HG03064 (cell line): ENCODE measurements at regions not wholly inside any gene's neighbourhood (a gene's known extent, or its start where the extent isn't known, plus 50 kb on each side); places are given as distances from the start of the nearest gene placed in this dataset.
A peak's percentile ranks its signal among the peaks of the same experiment; 100 is the strongest.
"Not testable (repeated sequence)": the region's sequence is repeated elsewhere in the genome, so short reads cannot be mapped to it uniquely, and the experiment has no call there.

ENCODE experiments used
- ATAC-seq: cut with Tn5 transposase; IDR thresholded peaks from one replicate; pipeline ENCODE4 v1.9.1; 2021; ENCODE audit warnings: low read depth; ENCODE audit not compliant: unreplicated experiment

- ATAC-seq = no peak
Measured at GRCh38 chr9:79387101-79387835, 184.5 kb upstream of the TLE4 start.

GRCh38 chr9:79390077-79390698 is 181.6 kb upstream of the TLE4 start:
- no peak for ATAC-seq

- ATAC-seq = no peak
Measured at GRCh38 chr9:79390781-79391770, 180.7 kb upstream of the TLE4 start.

GRCh38 chr9:79395228-79395627 is 176.5 kb upstream of the TLE4 start:
- no peak for ATAC-seq

- ATAC-seq = no peak
Measured at GRCh38 chr9:79395755-79396154, 176.0 kb upstream of the TLE4 start.

GRCh38 chr9:79396168-79396567 is 175.6 kb upstream of the TLE4 start:
- no peak for ATAC-seq

- no peak for ATAC-seq
Measured at GRCh38 chr9:79403495-79403894, 168.3 kb upstream of the TLE4 start.

- ATAC-seq = no peak
Measured at GRCh38 chr9:79408200-79408599, 163.6 kb upstream of the TLE4 start.

- ATAC-seq = peak; percentile 76
Measured at GRCh38 chr9:79408617-79409016, 163.1 kb upstream of the TLE4 start.

- ATAC-seq = no peak
Measured at GRCh38 chr9:79409182-79409823, 162.5 kb upstream of the TLE4 start.

GRCh38 chr9:79425840-79426239 is 145.9 kb upstream of the TLE4 start:
- ATAC-seq = no peak

GRCh38 chr9:79428422-79428821 is 143.3 kb upstream of the TLE4 start:
- no peak for ATAC-seq

GRCh38 chr9:79430619-79431018 is 141.1 kb upstream of the TLE4 start:
- no peak for ATAC-seq

GRCh38 chr9:79431019-79431679 is 140.6 kb upstream of the TLE4 start:
- ATAC-seq = no peak

GRCh38 chr9:79432485-79432884 is 139.3 kb upstream of the TLE4 start:
- no peak for ATAC-seq

GRCh38 chr9:79433703-79434102 is 138.1 kb upstream of the TLE4 start:
- no peak for ATAC-seq

GRCh38 chr9:79439221-79439620 is 132.5 kb upstream of the TLE4 start:
- not testable (repeated sequence) for ATAC-seq

GRCh38 chr9:79446523-79447307 is 125.0 kb upstream of the TLE4 start:
- ATAC-seq = no peak

GRCh38 chr9:79447308-79447605 is 124.5 kb upstream of the TLE4 start:
- ATAC-seq = no peak

GRCh38 chr9:79447762-79448161 is 124.0 kb upstream of the TLE4 start:
- no peak for ATAC-seq
